ENCODE measurements at regions not wholly inside any gene's neighbourhood (a gene's known extent, or its start where the extent isn't known, plus 50 kb on each side); places are given as distances from the start of the nearest gene placed in this dataset.

DNA sequence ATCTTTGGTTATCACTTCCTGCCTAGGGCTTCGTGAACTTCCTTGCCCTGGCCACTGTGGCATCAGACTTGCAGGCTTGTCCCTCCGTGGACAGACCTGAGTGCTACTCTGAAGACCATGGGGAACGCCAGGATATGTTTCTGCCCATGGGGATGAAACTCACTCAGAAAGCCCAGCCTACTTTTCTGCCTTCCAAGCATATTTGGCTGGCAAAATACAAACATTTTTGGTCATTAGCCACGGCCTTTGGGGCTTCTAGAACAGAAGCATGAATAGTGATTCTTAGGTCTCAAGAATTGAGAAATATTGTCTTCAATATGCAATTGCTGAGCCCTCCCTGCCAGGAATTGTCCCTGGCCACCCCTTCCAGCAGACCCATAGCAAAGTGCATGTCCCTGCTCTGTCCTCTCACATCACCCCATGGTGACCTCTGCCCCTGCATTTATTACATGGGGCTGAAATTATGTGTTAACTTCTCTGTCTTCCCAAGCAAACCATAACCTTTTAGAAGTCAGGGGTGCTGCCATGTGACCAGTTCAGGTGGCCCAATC, 152.4 kb downstream of the OSR1 start:
- DNase-seq (no peak), ATAC-seq (no peak)
- Histone ChIP-seq H3K27me3 (no peaks in the 10 kb centered on the region), H3K4me3 (no peak overlapping the region), H3K27ac (no peak overlapping the region), H3K36me3 (no peaks in the 10 kb centered on the region), H3K9me3 (no peaks in the 10 kb centered on the region), H3K4me1 (no peaks in the 10 kb centered on the region)
- intact Hi-C loops (cut with DNase I), result no loop called here
- TF ChIP-seq, protein P1, sequence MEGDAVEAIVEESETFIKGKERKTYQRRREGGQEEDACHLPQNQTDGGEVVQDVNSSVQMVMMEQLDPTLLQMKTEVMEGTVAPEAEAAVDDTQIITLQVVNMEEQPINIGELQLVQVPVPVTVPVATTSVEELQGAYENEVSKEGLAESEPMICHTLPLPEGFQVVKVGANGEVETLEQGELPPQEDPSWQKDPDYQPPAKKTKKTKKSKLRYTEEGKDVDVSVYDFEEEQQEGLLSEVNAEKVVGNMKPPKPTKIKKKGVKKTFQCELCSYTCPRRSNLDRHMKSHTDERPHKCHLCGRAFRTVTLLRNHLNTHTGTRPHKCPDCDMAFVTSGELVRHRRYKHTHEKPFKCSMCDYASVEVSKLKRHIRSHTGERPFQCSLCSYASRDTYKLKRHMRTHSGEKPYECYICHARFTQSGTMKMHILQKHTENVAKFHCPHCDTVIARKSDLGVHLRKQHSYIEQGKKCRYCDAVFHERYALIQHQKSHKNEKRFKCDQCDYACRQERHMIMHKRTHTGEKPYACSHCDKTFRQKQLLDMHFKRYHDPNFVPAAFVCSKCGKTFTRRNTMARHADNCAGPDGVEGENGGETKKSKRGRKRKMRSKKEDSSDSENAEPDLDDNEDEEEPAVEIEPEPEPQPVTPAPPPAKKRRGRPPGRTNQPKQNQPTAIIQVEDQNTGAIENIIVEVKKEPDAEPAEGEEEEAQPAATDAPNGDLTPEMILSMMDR (IDR thresholded peaks at IDR 0.05), result no peak
- 75 to 84% methylated on average over 4 of the region's 4 CpGs for WGBS, 2 donors

DNA sequence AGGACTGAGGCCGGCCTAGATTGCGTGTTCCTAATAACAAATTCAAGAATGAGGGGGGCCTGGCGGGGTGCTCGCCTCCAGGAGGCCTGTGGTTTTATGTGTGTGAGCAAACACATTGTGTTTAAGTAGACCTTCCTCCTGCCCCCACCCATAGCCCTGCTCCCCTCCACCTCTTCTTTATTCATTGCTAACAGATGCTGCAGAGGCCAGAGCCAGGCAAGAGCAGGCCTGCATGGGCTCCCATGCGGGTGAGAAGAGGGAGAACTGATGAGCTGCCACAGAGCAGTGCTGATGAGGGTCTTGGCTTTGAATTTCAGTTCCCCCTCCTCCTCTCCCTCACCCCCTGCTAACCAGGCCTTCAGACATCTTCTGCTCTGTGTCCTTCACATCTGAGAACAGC, 154.6 kb downstream of the OSR1 start:
- no peak for DNase-seq
- no peak for ATAC-seq
- 95% methylated on average over 5 of the region's 5 CpGs for WGBS, 2 donors
- Histone ChIP-seq H3K4me3 (no peak overlapping the region), H3K27me3 (no peaks in the 10 kb centered on the region), H3K4me1 (no peaks in the 10 kb centered on the region), H3K36me3 (no peaks in the 10 kb centered on the region), H3K27ac (no peak overlapping the region), H3K9me3 (no peaks in the 10 kb centered on the region)
- intact Hi-C loops (cut with DNase I), result no loop called here
- TF ChIP-seq, protein P1 (IDR thresholded peaks at IDR 0.05), result no peak

DNA sequence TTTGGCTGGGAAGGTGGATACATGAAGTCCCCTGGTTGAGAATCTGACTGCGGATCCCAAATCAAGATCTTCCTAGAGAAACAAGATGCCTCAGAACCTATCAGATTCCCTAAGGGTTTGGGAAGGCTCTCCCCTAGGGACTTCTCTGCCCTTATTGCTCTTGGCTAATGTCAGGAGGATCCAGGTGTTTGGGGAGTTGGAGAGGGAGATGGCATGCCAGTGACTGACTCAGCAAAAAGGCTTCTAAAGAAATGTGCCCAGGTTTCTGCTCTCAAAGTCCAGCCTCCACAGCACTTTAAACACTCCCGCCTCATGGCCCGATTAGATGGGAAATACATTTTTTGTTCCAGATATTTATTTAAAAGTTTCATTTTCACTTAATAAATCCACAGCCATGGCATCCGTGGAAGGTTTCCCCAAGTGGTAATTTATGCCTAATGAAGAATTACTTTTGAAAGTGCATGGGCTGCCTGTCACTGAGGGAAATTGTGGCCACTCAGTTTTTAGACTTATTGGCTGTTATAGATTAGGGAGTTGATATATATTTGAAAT, 156.4 kb downstream of the OSR1 start:
- no peak for DNase-seq
- TF ChIP-seq, protein P1 (IDR thresholded peaks at IDR 0.05), result no peak
- Histone ChIP-seq H3K27ac (no peak overlapping the region), H3K4me3 (no peak overlapping the region), H3K36me3 (no peaks in the 10 kb centered on the region), H3K27me3 (no peaks in the 10 kb centered on the region), H3K4me1 (no peaks in the 10 kb centered on the region), H3K9me3 (peaks cover 0 to 11% (median 5%) of the 10 kb centered on the region in 11 donors)
- intact Hi-C loops (cut with DNase I), result no loop called here
- ATAC-seq, result no peak
- WGBS, 2 donors, result 92 to 97% methylated on average over 4 of the region's 4 CpGs

DNA sequence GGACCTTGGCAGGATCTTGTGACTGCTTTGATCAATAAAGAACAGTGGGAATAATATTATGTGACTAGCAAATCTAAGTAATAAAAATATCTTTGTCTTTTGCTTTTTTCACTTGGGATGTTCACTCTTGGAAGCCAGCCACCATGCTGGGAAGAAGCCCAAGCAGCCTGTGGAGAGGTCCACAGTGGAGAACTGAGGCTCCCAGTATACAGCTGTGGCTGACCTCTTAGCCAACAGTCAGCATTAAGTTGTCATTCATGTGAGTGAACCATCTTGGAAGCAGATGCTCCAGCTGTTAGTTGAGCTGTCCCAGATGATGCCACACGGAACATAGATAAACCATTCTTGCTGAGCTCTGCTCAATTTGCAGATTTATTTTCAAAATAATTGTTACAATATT, 160.0 kb downstream of the OSR1 start:
- H3K4me3 ChIP-seq, result no peak overlapping the region
- H3K4me1 ChIP-seq, result no peaks in the 10 kb centered on the region
- H3K36me3 ChIP-seq, result no peaks in the 10 kb centered on the region
- ATAC-seq, result no peak
- TF ChIP-seq, protein P1 (IDR thresholded peaks at IDR 0.05), result no peak
- no peak overlapping the region for H3K27ac ChIP-seq
- DNase-seq, result no peak
- peaks cover 0 to 22% (median 8%) of the 10 kb centered on the region in 11 donors for H3K9me3 ChIP-seq
- intact Hi-C loops (cut with DNase I), result no loop called here
- H3K27me3 ChIP-seq, result no peaks in the 10 kb centered on the region
- WGBS, 2 donors, result 74% methylated on average over 1 of the region's 1 CpG

All from heart right ventricle (tissue), 16 donors.